ENCODE measurements at regions not wholly inside any gene's neighbourhood (a gene's known extent, or its start where the extent isn't known, plus 50 kb on each side); places are given as distances from the start of the nearest gene placed in this dataset.

DNA sequence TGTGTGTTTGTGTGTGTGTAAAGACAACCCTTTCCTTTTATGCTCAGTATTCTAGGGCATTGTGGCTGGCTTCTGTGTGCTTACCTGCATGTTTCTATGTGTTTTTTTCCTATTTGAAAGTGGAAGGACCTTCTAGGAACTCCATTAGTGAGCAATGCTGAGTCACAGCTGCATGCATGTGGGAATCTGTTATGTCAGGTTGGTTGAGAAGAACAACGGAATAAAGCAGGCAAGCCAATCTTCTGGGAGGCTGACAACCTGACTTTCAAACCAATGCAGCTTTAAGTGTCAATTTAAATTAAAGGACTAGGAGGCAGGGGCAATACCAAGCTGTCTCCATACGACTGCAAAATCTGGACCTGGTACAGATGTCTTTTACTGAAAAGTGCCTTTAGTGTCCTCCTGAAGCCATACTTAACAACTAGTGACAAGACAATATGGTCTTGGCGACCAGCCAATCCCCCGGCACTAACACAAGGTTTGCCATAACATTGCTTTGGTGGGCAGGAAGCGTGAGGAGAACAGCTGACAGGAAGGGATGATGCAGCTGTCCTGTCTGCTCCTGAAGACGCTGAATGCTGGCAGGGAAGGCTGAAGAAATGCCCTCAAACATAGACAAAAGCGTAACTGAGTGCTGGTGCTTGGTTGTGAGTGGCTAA is 514.7 kb upstream of the CDH7 start:
- Histone ChIP-seq H3K36me3 (no peaks in the 10 kb centered on the region), H3K27me3 (no peaks in the 10 kb centered on the region), H3K4me3 (no peak overlapping the region), H3K27ac (no peak overlapping the region), H3K4me1 (no peaks in the 10 kb centered on the region), H3K9me3 (no peaks in the 10 kb centered on the region)
- intact Hi-C loops (cut with DNase I), result no loop called here
- no peak for TF ChIP-seq POLR2A (IDR thresholded peaks at IDR 0.05)
- TF ChIP-seq POLR2AphosphoS5 (IDR thresholded peaks at IDR 0.05; ENCODE audit: insufficient read depth in 1 of 2, low read depth in 1 of 2), result no peak
- no peak for DNase-seq (ENCODE audit: extremely low spot score in 2 of 2)

DNA sequence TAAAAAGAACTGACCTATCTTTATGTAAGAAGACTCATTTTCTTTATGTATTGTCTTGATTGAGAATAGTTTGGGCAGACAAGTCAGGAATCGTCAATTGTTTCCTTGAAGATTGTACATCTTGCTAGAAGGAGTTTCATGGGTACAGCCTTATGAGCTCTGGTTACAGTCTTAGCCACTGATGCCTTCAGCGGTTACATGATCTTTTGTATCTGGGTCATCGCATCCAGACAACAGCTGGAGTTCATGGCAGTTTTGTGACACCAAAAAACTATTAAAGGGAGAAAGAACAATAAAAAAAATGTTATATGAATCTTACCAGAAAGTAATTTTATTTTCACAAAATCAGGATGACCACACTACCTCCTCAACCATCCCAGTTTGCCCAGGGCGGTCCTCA is 520.5 kb upstream of the CDH7 start:
- H3K4me3 ChIP-seq, result no peak overlapping the region
- no peaks in the 10 kb centered on the region for H3K4me1 ChIP-seq
- no peak for TF ChIP-seq POLR2AphosphoS5 (IDR thresholded peaks at IDR 0.05; ENCODE audit: insufficient read depth in 1 of 2, low read depth in 1 of 2)
- TF ChIP-seq CTCF (IDR thresholded peaks at IDR 0.05), result no peak
- no peak for TF ChIP-seq POLR2A (IDR thresholded peaks at IDR 0.05)
- H3K36me3 ChIP-seq, result no peaks in the 10 kb centered on the region
- H3K27me3 ChIP-seq, result no peaks in the 10 kb centered on the region
- no peak overlapping the region for H3K27ac ChIP-seq
- H3K9me3 ChIP-seq, result no peaks in the 10 kb centered on the region
- DNase-seq (ENCODE audit: extremely low spot score in 2 of 2), result no peak
- intact Hi-C loops (cut with DNase I), result no loop called here

DNA sequence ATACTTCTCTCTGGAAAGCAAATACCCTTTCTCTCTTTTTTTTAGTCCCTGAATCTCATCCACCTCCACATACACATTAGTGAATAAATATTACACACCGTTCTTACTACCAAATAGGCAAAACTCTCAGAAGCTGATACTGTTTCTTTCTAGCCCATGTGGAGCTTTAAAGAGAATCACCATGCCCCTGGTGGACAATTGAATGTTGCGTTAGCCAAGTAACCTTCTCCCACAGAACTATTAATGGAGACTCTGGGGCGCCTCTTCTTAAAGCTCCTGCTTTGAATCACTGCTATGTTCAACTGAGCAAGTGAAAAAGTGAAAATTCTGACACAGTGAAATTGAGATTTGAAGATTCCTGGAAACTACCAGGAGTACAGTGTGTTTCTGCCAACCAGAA is 522.8 kb upstream of the CDH7 start:
- Histone ChIP-seq H3K27me3 (no peaks in the 10 kb centered on the region), H3K4me1 (no peaks in the 10 kb centered on the region), H3K4me3 (no peak overlapping the region), H3K9me3 (no peaks in the 10 kb centered on the region), H3K36me3 (no peaks in the 10 kb centered on the region), H3K27ac (no peak overlapping the region)
- intact Hi-C loops (cut with DNase I), result no loop called here
- no peak for TF ChIP-seq CTCF (IDR thresholded peaks at IDR 0.05)
- TF ChIP-seq POLR2AphosphoS5 (IDR thresholded peaks at IDR 0.05; ENCODE audit: insufficient read depth in 1 of 2, low read depth in 1 of 2), result no peak
- no peak for TF ChIP-seq POLR2A (IDR thresholded peaks at IDR 0.05)
- no peak for DNase-seq (ENCODE audit: extremely low spot score in 2 of 2)

DNA sequence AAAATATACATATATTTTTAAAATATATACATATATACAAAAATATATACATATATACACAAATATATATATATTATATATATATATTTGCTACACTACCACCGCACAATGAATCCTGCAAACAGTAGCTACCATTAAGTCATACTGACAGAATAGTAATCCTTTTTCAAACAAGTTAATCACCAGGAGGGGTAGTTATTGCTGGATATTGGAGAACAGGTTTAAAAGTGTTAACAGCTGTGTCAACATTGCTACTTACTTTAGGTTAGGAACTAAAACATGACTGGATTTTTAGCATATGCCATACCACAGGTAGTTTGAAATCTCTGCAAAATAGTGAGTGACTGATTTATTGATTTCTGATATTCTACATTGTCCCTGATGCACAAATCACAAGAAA is 529.1 kb upstream of the CDH7 start:
- DNase-seq (ENCODE audit: extremely low spot score in 2 of 2), result no peak
- TF ChIP-seq CTCF (IDR thresholded peaks at IDR 0.05) (no peak), POLR2AphosphoS5 (IDR thresholded peaks at IDR 0.05; ENCODE audit: insufficient read depth in 1 of 2, low read depth in 1 of 2) (no peak), POLR2A (IDR thresholded peaks at IDR 0.05) (no peak)
- H3K4me1 ChIP-seq, result no peaks in the 10 kb centered on the region
- no peaks in the 10 kb centered on the region for H3K27me3 ChIP-seq
- intact Hi-C loops (cut with DNase I), result no loop called here
- no peaks in the 10 kb centered on the region for H3K9me3 ChIP-seq
- no peaks in the 10 kb centered on the region for H3K36me3 ChIP-seq
- H3K27ac ChIP-seq, result no peak overlapping the region
- no peak overlapping the region for H3K4me3 ChIP-seq

DNA sequence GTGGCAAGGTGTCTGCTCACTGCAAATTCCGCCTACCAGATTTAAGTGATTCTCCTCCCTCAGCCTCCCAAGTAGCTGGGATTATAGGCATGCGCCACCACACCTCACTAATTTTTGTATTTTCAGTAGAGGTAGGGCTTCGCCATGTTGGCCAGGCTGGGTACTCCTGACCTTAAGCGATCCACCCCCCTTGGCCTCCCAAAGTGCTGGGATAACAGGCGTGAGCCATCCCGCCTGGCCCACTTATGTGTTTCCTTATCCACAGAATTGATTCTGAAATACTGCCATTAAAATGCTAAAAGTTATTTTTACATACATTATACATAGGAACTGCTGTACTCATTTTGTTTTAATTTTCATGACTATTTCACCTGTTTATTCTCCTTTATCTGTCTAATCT is 529.7 kb upstream of the CDH7 start:
- no peaks in the 10 kb centered on the region for H3K4me1 ChIP-seq
- H3K4me3 ChIP-seq, result no peak overlapping the region
- no peak for TF ChIP-seq POLR2AphosphoS5 (IDR thresholded peaks at IDR 0.05; ENCODE audit: insufficient read depth in 1 of 2, low read depth in 1 of 2)
- TF ChIP-seq CTCF (IDR thresholded peaks at IDR 0.05), result no peak
- no peak for DNase-seq (ENCODE audit: extremely low spot score in 2 of 2)
- no peaks in the 10 kb centered on the region for H3K27me3 ChIP-seq
- no peak overlapping the region for H3K27ac ChIP-seq
- intact Hi-C loops (cut with DNase I), result no loop called here
- H3K36me3 ChIP-seq, result no peaks in the 10 kb centered on the region
- no peaks in the 10 kb centered on the region for H3K9me3 ChIP-seq
